Left renal pelvis (tissue), 4 donors: ENCODE measurements at regions not wholly inside any gene's neighbourhood (a gene's known extent, or its start where the extent isn't known, plus 50 kb on each side); places are given as distances from the start of the nearest gene placed in this dataset.

Experiments used
- DNase-seq, 4 donors: peaks; one replicate each; pipeline ENCODE4 v3.0.0-alpha.2; 2013; ENCODE audit warnings: low read depth in 4 of 4, low spot score in 3 of 4

DNA sequence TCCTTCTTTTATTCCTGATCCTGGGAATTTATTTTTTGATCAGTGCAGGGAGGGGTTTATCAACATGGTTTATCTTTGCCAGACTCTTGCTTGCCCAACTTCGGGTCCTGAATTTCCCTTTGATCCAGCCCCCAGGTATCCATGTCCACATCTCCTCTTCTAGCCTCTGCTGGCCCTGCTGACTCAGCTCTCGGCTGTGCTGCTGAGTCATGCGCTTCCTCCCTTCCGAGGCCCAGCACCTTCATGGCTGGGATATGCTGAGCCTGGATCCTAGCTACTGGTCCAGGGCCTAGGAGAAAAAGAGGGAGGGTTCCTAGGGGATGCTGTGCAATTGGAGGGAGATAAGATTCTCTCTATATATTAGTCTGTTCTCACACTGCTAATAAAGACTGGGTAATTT is 380.7 kb upstream of the SHH start:
- no peak for DNase-seq

GRCh38 chr7:156191090-156191489 is 378.8 kb upstream of the SHH start:
- DNase-seq = no peak

GRCh38 chr7:156185076-156185475 is 372.8 kb upstream of the SHH start:
- no peak for DNase-seq

DNA sequence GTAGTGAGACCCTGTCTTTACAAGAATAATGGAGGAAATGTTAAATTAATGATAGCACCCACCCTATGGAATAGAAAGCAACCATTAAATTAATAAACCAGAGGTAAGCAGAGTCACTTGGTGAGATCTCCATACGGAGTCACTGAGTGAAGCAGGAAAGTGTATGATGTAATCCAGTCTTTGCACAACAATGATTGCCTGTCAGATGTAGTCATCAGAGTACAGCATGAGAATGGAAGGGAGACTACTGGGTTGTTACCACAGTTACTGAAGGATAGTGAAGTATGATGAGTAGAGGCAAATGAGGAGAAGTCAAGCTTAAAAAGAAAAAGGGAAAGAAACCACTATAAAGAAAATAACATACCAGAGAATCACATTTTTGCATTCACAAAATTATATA is 371.9 kb upstream of the SHH start:
- no peak for DNase-seq

DNA sequence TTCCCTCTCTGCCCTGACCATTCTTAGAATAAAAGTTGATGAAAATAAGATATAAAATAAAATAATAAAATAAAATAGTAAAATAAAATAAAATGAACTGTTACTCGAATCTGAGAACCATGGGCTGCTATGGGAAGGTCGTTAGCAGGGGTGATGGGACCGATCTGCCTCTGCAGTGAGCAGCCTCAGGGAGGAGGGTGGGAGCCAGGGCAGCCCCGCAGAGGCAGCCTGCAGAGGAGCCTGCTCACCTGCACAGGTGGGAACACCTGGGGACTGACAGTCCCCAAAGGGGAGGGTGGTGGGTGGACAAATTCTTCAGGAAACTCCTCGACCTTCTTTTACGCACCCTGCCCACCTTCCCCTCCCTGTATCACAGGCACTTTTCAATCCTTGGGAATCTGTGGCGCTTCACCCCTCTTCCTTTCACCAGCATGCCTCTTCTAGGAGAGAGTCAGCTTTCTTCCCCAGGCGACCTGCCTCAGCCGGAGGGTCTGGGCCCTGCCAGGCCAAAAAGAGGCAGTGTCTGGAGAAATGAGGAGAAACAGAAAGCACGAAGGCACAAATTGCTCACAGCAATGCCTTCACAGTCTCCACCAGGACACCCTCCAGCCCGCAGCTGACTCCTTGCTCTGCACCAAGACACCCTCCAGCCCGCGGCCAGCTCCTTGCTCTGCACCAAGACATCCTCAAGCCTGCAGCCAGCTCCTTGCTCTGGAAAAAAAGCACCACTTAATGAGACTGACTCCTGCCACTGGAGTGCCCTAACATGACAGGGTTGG is 368.4 kb upstream of the SHH start:
- no peak for DNase-seq

DNA sequence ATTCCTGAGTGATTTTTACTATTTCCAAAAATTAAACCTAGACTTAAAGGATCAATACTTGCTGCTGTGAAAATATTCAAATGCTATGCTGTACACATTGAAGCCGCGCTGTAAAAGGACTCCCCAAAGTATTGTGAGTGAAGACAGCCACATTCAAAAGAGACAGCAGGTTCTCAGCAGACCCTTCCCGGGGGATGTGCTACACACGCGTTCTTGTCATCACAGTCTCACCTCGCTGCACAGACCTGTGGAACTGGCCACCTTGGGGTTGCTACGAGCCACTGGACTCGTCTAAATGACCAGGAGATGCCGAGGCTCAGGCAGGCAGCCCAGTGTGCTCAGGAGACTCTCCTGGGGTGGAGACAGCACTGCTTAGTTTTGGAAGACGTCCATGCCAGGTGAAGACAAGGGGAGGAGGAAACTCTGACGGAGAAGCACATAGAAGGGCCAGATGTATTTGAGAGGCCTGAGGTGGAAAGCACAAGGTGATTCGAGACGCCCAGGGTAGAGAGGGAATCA is 367.7 kb upstream of the SHH start:
- no peak for DNase-seq

GRCh38 chr7:156178857-156179256 is 366.6 kb upstream of the SHH start:
- DNase-seq = no peak

GRCh38 chr7:156178214-156178613 is 366.0 kb upstream of the SHH start:
- DNase-seq = no peak

DNA sequence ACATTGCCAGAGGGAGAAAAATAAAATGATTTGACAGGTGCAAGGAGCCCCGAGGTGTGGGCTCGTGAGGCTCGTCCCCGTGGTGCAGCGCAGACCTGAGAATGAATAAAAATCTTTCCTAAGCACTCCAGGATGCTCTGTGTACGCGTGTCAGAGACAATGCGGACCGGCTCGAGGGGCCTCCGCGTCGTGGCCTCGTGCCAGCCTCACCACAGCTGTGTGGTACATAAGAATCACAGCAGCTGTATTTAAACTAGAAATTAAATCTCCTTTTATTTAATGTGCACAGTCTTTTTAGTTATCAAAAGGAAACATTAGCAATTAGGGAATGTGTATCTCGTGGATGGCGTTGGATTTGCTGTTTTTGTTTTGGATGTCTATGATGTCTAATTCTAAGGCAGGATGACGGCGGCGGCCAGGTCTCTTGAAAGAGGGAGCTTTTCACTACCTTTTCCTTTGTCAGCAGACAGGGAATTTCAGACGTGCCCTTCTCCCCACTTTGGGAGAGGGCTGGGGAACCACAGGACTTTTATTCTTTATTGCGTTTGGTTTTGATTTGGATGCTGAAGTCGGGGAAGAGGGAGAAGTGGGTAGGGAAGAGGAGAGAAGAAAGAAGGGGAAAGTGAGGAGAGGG is 365.3 kb upstream of the SHH start:
- DNase-seq = no peak

DNA sequence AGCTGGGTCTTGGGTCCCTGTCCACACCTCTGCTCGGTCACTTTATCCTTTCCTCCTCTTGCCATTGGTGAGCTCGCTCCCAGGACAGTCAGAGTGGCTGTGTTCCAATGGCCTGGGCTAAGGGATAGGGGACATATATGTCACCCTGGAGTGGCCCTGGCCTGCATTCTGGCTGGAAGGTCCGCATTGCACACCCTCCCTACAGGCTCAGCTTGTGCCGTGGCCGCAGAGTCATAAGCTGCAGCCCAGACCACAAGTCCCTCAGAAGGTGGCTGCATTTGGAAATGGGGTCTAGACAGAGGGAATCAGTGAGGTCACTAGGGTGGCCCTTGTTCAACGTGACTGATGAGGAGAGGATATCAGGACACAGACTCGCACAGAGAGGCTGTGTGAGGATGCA is 363.8 kb upstream of the SHH start:
- no peak for DNase-seq

DNA sequence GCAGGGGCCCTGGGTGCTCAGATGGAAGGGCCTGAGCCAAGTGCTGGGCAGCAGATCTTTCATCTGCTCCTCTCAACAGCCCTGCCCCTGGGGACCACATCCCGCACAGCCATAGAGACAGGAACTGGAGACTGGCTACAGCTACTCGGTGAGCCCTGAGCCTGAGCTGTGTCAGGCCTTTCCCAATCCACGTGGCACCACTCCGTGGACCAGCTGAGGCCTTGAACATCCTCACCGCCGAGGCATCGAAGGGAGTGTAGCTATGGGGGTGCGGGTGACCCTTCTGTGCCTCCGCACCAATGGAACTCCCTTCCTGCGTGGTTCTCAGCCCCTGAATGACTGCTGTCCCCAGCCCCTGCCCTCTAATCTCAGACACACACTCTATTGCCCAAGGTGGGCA is 362.7 kb upstream of the SHH start:
- no peak for DNase-seq

DNA sequence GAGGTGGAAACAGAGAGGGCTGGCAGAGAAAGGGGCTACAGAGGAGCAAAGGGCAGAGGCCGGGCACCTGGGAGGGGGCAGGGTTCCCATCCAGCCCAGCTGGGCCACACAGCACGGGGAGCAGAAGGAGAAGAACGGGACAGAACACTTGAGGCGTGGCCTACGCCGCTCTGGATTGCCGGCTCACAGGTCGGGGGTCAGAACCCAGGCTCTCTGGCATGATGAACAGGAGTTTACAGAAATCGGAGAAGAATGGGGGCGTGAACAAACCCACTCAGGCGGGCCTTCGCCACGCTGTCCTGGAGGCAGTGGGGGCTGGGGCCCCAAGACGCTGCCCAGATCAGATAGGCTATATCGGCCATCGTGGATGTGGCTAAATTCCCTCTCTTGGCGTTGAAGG is 362.2 kb upstream of the SHH start:
- no peak for DNase-seq

- no peak for DNase-seq
Observed at GRCh38 chr7:156173748-156174353, 361.6 kb upstream of the SHH start.

- DNase-seq = no peak
Observed at GRCh38 chr7:156173346-156173745, 361.1 kb upstream of the SHH start.

GRCh38 chr7:156172638-156173037 is 360.4 kb upstream of the SHH start:
- DNase-seq = no peak

- no peak for DNase-seq
Observed at GRCh38 chr7:156169474-156170370, 357.5 kb upstream of the SHH start.

DNA sequence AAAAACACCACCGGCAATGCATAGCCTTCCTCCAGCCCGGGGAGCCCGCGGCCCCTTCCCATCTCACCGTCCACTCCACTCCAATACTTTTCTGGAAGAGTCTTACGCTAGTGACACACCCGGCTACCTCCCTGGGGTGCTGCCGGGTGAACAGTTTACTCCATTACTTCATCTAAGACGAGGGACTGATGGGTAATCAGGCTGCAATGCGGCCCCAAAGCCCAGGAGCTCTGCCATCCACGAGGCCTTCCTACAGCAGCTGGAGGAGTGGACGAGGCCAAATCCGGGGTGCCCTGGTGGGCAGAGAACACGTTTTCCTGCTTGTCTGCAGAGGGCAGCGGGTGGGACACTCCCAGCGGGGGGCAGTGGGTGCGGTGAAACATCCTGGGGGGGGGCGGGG is 356.2 kb upstream of the SHH start:
- DNase-seq = no peak

DNA sequence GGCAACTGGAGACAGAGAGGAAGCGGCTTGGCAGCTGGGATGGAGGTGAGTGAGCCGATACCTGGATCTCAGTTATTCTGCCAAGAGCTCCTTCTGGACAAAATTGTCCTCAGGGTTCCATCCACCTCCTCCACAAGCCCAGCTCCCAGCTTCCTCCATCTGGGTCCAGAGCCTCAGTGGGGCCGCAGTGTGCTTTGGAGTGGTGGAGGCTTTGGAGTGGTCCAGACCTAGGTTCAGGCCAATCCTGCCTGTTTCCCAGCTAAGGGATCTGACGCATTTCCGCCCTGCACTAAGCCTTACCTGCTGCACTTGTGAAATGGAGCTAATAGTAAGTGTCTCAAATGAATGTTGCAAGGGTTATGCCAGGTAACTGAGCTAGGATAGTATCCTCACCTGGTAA is 355.7 kb upstream of the SHH start:
- DNase-seq = no peak

- no peak for DNase-seq
Observed at GRCh38 chr7:156167417-156167807, 355.1 kb upstream of the SHH start.

GRCh38 chr7:156166692-156167416 is 354.6 kb upstream of the SHH start:
- no peak for DNase-seq
